Left hindlimb (tissue), 1 donor: ENCODE measurements at regions not wholly inside any gene's neighbourhood (a gene's known extent, or its start where the extent isn't known, plus 50 kb on each side); places are given as distances from the start of the nearest gene placed in this dataset.
A peak's percentile ranks its signal among the peaks of the same experiment; 100 is the strongest.

Experiments
- DNase-seq: peaks from one replicate; pipeline ENCODE4 v3.0.0-alpha.2; 2018

DNA sequence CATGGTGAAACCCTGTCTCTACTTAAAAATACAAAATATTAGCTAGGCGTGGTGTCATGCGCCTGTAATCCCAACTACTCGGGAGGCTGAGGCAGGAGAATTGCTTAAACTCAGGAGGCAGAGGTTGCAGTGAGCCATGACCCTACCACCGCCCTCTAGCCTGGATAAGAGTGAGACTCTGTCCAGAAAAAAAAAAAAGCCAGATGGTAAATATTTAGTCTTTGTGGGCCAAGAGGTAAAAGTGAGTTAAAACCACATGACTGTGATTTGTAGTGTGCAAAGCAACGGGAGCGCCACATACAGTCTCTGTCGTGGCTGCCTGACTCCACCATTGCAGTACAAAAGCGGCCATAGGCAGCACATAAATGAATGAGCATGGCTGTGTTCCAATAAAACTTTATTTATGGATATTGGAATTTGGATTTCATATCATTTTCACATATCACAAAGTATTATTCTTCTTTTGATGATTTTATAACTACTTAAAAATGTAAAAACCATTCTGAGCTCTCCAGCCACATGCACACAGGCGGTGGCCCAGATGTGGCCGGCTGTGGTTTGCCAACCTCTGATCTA, 51.8 kb upstream of the CASZ1 start:
- no peak for DNase-seq

DNA sequence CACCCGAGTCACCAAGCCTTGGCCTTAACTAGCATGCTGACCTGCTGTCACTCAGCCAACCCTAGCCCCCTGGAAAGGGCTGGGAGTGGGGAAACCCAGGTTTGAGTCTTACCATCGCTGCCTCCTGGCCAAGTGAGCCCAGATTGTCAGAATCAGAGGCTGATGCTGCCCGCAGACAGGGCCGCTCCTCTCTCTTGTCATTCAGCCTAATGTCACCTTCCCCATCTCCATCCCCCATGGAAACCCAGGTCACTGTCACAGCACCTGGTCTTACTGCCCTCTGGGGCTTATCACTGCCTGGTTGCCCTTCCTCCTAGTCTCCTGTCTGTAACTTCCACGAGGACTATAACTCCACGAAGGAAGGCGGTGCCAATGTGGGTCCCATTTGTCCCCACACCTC, 53.6 kb upstream of the CASZ1 start:
- DNase-seq: no peak

DNA sequence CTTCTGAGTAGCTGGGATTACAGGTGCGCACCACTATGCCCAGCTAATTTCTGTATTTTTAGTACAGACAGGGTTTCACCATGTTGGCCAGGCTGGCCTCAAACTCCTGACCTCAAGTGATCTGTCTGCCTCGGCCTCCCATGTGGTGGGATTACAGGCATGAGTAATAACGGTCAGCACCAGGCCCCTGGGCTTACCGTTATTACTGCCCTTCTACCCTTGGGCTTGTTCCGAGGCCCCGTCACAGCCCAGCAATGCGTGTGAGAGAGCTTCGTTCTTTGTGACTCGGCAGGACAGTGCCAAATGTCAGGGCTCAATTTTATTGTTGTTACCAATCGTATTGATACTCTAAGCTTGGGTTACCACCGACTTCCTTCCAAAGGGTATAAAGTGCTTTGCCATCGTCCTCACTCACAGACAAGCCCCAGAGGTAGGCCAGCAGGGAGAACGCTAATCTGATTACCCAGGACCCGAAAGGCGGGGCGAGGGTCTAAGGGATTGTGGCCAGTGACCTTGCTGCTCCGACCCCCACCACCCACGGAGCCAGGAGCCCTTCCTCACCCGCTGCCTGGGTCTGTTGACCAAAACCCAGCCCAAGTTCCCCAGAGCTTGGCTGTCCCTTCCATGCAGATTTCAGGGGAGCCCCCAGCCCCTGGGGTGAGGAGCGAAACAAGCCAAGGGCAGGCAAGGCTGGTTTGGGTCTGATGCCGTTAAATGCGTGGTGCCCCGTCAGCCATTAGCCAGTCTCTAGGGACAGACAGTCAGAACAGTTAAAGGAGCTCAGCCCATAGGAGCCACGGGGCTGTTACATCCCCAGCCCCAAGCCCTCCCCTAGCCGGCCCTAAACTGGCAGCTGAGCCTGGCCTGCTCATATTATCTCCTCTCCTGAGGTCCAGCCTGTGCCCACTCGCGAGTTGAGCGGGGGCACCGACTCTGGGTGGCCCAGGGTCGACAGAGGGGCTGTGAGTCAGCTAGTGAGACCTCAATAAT, 54.9 kb upstream of the CASZ1 start:
- no peak for DNase-seq

DNA sequence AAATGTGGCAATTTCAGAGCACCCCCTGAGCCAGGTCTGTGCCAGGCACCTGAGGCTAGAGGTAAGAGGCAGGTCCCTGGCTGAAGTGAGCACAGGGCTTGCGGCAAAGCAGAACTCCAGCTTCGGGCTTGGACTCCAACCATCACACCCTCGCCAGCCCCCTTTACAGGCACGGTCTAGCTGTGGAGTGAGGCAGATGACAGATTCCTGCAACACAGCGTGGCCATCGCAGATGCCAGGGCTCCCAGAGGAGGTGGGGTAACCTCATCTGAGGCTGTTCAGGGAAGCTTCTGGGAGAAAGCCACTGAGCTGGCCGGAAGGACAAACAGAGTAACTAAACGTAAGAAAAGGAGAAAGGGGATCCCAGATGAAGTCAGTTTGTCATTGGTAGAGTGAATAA, 55.6 kb upstream of the CASZ1 start:
- no peak for DNase-seq

DNA sequence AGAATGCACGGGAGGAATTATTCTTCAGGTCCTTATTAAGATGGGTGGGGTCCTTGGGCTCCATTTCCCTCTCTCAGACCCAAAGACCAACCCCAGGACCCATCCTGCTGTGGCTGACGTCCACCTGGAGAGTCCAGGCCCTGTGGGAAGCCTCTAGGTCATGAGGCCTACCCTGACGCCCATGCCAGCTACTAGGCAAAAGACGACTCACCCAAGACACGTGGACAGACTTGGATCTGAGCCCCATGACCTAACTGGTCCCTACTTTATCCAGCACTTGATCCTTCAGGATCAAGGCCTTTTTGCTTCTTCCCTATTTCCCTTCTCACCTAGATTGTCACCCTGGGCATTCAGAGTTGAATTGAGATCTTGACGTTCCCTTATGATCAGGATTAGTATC, 56.0 kb upstream of the CASZ1 start:
- DNase-seq: no peak

DNA sequence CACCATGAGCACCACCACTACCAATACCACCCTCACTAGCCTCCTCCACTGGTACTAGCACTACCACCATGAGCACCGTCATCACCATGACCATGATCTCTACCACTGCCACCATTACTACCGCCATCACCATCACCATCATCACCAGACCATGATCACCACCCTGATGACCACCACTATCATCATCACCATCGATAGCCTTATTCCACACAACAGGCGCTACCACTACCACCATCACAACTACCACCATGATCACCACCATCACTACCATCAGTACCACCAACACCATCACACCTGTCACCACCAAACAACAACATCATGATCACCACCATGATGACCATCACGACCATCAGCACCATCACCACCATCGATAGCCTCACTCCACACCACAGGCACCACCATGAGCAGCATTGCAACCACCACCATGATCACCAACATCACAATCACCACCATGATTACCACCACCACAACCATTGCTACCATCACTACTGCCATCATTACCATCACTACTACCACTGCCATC, 56.6 kb upstream of the CASZ1 start:
- no peak for DNase-seq

DNA sequence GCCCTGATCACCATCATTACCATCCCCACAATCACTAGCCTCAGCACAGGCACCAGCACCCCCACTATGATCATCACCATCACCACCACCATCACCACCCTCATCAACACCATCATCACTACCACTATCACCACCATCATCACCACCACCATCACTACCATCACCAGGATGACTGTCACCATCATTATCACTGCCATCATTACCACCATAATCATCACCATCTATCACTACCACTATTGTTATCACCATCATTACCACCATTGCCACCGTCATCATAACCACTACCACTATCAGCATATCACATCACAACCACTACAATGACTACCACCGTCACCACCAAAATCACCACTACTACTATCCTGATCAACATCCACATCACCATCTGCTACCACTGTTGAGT, 57.3 kb upstream of the CASZ1 start:
- DNase-seq: no peak

DNA sequence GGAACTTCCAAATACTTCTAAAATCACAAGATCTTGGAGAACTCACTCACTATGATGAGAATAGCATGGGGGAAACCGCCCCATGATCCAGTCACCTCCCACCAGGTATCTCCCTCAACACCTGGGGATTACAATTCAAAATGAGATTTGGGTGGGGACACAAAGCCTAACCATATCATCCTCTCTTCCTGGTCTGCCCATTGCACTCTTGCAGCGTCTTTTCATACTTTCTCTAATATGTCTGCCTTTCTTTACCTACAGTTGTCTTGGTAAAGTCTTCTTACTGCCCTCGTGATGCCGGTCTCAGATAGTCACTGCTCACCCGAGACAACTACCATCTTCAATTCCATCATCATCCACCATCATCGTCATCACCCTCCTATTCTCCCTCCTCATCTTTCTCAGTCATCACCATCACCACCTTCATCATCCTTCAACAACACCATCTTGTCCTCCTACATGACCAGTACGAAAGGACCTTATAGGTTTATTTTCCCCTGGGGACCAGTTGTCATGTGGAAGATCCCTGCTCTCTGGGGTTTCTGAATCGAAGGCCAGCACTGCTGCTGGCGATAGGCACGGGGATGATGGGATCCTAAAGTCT, 58.5 kb upstream of the CASZ1 start:
- DNase-seq: no peak

DNA sequence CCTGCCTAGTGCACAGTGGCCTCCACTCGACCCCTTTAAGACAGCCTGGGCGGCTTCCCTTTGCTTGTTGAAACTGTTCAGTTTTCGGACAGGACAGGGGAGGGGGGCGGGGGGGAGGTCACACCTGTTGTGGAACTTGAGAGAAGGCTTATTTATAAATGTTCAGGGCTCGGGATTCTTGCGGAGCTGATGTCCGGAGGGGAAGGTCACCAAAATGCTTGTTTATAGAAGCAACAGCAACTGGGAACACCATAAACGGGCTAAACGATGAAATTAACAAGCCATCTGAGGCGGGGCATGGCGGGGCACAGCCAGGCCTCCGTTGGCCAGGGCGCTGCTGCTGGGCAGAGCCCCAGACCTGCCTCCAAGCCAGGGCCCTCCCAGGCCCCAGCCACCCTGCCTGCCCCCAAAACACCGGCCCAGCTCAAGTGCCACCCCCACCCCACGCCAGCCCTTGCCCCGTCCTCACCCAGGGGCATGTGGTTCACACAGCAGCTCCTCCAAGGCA, 59.8 kb upstream of the CASZ1 start:
- no peak for DNase-seq

DNA sequence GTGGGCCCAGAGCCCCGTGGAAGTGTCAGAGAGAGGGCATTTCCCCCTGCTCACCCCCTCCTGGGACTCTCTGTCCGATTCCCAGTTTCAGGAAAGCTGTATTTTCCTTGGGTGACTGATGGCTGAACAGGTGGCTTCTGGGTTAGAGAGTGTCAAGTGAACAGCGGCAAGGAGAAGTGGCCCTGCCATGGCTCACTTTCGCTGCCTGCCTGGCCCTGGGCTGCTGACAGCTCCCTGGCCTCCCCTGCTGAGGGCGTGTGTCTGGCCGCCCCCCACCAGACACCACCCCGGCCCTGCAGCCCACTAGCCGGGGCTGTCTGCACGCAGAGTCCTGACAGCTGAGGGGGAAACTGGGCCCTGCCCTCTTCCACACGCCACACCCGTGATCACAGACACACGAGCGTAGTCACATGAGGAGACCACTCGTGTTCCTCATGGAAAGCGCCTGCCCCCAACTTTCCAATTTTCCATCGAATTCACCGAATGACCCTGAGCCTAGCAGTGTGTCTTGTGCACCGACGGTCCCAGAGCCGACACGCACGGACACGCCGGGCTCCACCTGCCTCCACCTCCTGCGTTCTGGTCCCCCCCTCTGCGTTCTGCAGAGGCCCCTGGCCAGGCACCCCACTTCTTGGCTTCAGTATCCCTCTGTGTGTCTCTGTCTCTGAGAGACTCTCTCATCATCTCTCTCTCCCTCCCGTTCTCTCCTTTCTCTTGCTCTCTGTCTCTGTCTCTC, 60.6 kb upstream of the CASZ1 start:
- DNase-seq: no peak

DNA sequence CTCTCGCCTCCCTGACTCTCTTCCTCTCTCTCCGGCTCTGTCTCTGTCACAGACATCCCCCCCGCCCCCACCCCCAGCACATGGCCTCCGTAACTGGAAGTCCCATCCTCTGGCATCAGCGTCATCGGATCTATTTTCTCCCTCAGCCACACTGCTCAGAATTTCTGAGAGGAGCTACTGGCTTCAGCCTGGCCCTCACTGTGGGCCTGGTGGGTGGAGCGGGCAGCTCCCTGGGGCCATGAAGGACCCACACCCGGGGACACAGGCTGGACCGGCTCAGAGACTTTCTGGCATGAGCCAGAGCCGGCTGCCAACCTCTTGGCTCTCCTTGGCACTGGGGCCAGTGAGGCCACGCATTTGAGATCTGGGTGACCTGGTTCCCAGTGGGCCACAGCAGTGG, 61.2 kb upstream of the CASZ1 start:
- DNase-seq: no peak

DNA sequence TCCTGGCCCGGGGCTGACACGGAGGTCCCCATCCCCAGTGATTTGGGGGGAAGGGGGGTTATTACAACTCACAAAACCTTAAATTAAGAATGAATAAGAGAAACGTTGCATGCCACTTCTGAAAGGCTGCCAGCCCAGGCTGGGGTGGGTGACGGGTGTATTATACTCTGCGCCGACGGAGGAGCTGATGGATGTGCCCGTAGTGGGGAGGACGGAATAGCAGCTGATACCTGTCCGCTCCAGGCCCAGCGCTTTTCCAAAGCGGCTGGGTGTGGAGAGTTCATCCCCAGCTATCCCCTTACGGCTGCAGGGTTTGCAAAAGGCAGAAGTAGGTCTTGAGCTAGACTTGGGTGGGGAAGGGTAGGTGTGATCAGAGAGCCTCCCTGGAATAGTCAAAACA, 63.8 kb upstream of the CASZ1 start:
- no peak for DNase-seq

DNA sequence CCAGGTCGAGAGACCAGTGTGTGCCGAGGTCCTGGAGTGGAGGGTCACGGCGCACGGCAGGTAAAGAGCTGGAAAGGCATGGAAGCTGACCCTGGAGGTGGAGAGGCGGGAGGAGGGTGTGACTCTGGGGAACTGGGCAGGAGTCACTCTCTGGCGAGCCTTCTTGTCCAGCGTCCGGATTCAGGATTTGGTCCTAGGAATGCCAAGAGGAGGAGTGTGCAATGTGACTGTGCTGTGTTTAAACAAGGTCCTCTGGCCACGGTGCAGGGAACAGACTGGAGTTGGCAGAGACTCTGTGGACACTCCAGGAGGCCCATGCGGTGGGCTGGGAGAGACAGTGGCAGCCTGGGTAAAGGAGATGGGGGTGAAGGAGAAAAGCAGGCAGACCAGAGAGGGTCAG, 64.2 kb upstream of the CASZ1 start:
- DNase-seq: no peak

DNA sequence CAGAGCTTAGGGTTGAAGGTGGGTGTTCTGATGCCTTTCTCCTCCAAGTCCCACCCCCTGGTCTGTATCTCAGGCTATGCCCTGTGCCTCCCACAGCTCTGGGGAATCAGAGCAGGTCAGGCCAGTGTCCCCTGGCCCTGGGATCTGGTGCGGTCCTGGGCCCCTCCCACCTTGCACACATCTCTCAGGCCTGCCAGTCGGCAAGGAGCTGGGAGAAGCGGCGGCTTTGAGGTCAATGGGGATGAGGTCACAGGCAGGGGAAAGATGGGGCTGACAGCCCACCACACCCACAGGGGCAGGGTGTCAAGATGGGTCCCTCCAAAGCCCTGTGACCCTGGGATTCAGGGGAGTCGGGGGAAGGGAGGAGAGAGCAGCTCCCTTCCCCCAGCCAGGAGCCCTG, 65.4 kb upstream of the CASZ1 start:
- DNase-seq: no peak

DNA sequence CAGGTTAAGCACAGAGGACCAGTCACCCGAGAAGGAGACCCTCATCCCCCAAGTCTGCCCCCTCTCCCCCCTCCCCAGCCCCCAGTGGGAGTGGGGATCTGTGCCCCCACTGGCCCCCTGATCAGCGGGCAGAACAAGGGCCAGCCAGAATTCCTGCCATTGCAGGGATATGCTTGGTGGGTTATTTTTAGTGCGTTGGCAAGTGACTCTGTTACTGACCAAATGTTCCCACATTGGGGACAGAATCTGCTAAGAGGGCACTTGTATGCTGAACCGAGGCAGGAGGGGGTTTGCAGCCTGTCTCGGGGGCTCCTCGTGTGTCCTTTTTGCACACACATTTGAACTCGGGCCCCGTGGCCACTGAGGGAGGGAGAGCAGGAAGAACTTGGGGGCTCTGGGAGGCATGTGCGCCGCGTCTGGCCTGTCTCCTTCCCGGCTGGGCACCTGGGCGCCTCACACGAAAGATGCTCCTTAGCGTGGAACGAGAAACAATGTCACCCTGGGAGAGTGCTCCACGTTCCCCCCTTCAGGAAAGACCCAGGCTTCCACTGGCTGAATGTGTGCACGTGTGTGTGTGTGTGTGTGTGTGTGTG, 66.4 kb upstream of the CASZ1 start:
- no peak for DNase-seq

DNA sequence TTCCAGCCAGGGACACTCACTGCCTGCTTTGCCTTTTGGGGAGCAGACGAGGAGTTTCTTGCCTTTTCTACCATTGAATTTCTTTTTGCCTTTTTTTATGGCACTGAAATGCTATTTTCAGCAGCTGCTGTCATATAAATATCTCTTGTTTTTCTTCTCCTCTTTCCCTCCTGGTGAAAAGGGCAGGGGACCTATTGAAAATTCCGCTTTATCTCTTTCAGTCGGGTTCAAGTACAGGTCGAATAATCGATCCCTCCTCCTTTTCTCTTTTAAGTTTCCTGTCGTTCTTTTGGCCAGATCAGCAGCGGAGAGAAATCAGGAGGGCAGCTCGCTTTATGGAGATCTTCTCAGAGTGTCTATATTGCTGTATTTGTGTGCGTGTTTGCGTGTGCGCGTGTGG, 67.4 kb upstream of the CASZ1 start:
- no peak for DNase-seq

DNA sequence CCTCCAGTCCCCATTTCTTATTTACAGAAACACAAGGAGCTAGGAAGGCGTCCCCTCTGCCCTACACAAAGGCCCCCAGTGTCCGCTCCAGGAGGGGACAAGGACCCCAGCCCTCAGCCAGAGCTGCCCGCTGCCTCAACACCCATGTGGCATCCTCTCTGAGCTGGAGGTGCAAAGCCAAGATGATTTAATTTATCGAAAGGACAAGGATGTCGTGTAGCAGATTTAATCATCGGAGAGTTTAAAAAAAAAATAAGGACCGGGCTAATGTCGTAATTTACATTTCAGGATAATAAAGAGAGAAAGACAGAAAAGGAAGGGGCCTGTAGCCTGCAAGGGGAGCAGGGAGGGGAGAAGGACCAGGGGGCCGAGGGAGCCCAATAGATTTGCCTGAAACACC, 68.3 kb upstream of the CASZ1 start:
- no peak for DNase-seq

DNA sequence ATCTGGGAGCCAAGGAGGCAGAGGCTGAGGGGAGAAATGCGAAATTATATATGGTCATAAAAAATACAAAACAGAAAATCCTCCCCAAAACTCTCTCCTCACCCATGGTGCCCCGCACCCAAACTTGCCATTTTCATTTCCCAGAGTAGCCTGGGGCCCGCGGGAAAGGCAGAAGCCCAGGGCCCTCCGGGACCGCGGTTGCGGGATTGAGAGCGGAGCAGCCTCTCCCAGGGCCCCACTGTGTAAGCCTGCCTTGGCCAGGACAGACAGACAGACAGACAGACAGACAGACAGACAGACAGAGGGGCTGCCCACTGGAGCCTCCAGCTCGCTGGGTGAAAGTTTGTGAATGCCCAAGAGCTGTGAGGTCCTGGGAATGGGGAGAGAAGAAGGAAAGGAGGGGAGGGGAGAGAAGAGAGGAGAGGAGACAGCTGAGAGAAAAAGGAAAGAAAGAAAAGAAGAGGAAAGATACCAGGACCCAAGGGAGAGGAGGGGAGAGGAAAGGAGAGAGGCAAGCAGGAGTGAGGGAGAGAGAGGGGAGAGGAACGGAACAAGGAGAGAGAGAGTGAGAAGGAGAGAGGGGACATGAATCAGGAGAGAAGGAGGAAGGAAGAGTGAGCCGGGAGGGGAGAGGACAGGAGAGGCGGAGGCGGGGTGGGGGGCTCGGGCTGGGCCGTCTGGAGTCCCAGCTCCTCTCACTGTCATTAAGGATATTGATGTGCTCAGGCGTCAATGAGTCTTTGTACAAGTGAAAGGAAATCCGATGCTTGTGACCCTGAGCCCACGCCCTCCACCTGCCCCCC, 69.3 kb upstream of the CASZ1 start:
- DNase-seq: no peak

DNA sequence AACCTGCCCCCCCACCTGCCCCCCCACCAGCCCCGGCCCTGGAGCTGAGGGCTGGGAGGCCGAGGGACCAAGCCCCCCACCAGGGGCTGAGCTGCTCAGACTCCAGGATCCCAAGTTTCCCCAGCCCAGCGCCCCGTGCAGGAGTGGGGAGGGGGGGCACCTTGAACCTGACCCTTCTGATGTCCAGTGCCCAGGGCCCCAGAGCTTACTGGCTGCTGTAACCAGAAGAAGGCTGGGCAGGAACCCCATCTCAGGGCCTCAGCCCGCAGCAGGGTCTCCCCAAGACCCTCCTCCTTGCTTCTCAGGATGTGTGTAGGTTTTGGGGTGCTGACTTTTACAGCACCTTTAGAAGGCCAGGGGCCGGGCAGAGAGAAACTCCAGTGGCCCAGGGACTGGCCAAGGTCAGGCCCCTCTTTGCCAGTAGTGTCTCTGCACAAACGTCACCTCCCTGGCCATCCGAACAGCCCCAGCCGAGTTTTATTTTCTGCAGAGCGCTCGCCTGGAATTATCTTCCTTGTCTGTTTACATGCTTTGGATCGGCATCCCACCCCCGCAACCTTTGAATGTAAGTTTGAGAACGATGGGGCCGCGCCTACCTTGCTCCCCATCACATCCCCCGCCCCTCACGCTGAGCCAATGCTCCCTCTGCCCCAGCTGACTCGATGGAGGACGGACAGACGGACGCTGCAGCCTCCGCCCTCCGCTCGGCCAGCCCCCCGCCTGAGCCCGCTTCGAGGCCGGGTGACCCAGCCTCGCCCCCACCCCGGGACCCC, 70.1 kb upstream of the CASZ1 start:
- DNase-seq: no peak

DNA sequence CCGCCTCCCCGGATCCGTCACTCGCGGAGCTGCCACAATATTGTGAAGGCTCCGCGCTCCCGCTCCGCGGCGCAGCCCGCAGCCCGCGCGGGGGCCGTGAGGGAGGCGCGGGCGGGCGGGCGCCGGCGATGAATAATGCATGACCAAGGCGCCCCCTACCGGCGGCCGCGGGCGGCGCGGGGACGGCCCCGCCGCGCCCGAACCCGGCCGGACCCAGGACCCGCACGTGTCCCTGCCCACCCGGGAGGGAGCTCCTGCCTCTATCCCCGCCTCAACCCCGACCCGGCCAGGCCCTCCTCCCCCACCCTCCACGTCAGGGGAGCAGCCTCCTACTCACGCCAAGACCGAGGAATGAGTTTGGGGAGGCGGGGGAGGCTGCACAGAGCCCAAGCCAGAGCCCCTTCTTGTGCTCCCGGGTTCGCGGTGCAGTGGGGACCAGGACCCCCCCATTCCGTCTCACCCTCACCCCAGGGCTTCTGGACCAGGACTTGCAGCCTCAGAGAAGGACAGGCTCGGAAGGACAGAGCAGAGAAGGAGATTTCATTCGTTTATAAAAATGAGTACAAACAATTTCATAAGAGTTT, 70.8 kb upstream of the CASZ1 start:
- peak; percentile 63 for DNase-seq
